HCT116 (cell line): ENCODE measurements at regions not wholly inside any gene's neighbourhood (a gene's known extent, or its start where the extent isn't known, plus 50 kb on each side); places are given as distances from the start of the nearest gene placed in this dataset.

Experiments
- CTCF ChIP-seq, 3 experiments: fragments of 200-600 bp in 1 of 3; sonication (generic) in 1 of 3; IDR thresholded peaks in 2 of 3; conservative IDR thresholded peaks in 1 of 3; 2 replicates each; pipeline ENCODE4 v1.5.1; 2012 to 2017; ENCODE audit warnings: low read depth in 2 of 3, low read length in 2 of 3, antibody characterized with exemption in 1 of 3, borderline replicate concordance in 1 of 3, control low read depth in 1 of 3, mild to moderate bottlenecking in 1 of 3, mixed read lengths in 1 of 3, mixed run types in 1 of 3, moderate library complexity in 1 of 3; ENCODE audit not compliant: insufficient read depth in 1 of 3
- ELF1 ChIP-seq: IDR thresholded peaks from 2 replicates; pipeline ENCODE4 v1.6.1; 2012; ENCODE audit warnings: low read depth, borderline replicate concordance
- POLR2A ChIP-seq: IDR thresholded peaks from 2 replicates; pipeline ENCODE4 v1.7.0; 2011; ENCODE audit warnings: borderline replicate concordance; ENCODE audit not compliant: insufficient read depth, insufficient read length; ENCODE audit errors: extremely low read depth
- POLR2AphosphoS5 ChIP-seq: IDR thresholded peaks from 2 replicates; pipeline ENCODE4 v1.6.1; 2011; ENCODE audit warnings: mild to moderate bottlenecking, low read depth, low read length, moderate library complexity
- RAD21 ChIP-seq: IDR thresholded peaks from 2 replicates; pipeline ENCODE4 v1.6.1; 2012; ENCODE audit warnings: low read depth, mild to moderate bottlenecking
- ZNF274 ChIP-seq: fragments of 200-500 bp; sonication (Bioruptor generic); IDR thresholded peaks from 2 replicates; pipeline ENCODE4 v1.6.1; 2014; ENCODE audit warnings: mild to moderate bottlenecking, low read depth, low read length, inconsistent platforms

- TF ChIP-seq ELF1 (no peak), CTCF (IDR thresholded peaks at IDR 0.05 in 2 of 3, conservative IDR thresholded peaks at IDR 0.05 in 1 of 3; ENCODE audit: borderline replicate concordance in 1 of 3, insufficient read depth in 1 of 3, low read depth in 2 of 3, low read length in 2 of 3) (no peak), POLR2AphosphoS5 (no peak), POLR2A (no peak), RAD21 (no peak), ZNF274 (no peak)
These were observed 755.9 kb upstream of the ADGRL4 start for GRCh38 chr1:79762461-79762860.
